ENCODE measurements at regions not wholly inside any gene's neighbourhood (a gene's known extent, or its start where the extent isn't known, plus 50 kb on each side); places are given as distances from the start of the nearest gene placed in this dataset.

DNA sequence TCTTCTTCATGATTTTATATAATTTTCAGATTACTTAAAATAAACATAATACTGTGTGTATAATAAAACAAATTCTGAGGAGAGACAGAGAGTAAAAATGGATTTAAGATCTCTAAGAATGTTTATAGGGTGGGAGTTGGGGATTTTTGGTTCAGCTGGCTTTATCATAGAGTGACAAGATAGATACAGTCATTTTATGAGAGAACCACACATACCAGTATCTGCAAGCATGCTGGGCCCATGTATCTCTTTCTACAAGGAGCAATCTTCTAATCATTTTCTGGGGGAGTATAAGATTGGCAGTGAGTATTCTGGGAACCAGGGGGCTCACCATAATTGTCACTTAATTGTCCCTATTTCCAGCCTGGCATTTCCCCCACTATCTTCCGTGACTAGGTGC, 64.3 kb upstream of the DUSP10 start:
- in situ Hi-C loops (cut with HindIII; ENCODE audit: low sequenced_read_pairs): no loop called here

- in situ Hi-C loops (cut with HindIII; ENCODE audit: low sequenced_read_pairs): no loop called here
These were observed 63.2 kb upstream of the DUSP10 start for GRCh38 chr1:221805121-221805520.

DNA sequence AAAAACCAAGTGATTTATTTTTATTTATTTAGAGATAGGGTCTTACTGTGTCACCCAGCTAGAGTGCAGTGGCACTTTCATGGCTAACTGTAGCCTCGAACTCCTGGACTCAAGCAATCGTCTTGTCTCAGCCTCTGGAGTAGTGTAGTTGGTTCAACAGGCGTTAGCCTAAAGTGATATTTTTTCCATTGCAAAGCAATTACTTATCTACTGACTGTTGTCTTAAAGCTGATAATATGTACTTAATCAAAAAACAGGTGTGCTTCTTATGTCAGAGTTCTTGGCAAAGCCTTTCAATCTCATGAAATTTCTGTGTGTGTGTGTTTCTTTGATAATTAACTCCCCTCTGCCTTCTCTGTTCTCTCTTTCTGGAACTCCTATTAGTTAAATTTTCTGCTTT, 62.4 kb upstream of the DUSP10 start:
- in situ Hi-C loops (cut with HindIII; ENCODE audit: low sequenced_read_pairs): no loop called here

DNA sequence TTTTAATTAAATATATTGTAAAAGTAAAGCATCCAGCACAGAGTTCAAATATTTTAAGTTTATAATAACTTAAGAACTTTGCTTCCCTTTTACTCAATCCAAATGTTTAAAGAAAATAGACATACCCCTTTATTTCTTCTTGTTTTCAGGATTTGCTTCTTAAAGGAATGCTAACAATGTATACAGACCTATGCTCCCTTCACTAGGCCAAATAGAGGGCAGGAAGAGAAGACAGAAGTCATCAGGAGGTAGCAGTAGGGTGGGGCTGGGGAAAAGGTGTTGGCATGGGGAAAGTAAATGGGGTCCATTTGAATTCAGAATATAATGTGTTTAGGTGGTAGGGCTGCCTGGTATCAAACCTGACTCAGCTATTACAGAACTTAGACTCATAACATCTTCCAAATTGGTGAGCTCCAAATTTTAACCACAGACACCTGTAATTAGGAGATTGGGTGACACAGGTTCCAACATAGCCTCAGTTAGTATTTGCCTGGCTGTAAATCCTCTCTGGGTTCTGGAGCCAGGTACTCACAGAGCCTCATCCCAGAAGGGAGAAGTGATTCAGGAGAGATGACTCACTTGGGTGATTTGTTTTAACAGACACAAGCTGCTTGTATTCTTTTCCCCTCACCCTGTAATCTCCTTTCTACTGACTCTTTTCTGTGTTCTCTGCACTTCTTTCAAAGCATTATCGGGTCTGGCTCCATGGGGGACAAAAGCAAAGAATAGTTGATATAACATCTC, 60.1 kb upstream of the DUSP10 start:
- in situ Hi-C loops (cut with HindIII; ENCODE audit: low sequenced_read_pairs): no loop called here

DNA sequence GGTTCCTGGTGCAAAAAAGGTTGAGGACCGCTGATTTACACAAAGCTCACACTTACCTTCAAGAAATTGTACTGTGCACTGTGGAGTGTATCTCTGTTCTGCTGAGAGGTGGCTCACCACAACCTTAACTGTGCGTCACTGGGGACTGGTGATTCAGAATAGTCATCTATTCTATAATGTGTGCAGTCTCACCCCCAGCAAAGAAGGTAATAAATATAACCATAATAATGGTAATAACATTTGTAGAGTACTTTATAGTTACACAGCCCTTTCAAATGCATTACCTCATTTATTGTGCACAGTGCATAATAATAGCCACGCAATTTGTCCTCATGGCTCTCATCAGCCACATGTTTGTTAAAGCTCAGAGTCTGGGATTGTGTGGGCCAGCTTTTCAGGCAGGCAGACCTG, 59.4 kb upstream of the DUSP10 start:
- in situ Hi-C loops (cut with HindIII; ENCODE audit: low sequenced_read_pairs): no loop called here

- in situ Hi-C loops (cut with HindIII; ENCODE audit: low sequenced_read_pairs): no loop called here
These were observed 58.9 kb upstream of the DUSP10 start for GRCh38 chr1:221800831-221801230.

GRCh38 chr1:221797506-221797905, 55.6 kb upstream of the DUSP10 start:
- in situ Hi-C loops (cut with HindIII; ENCODE audit: low sequenced_read_pairs): no loop called here

DNA sequence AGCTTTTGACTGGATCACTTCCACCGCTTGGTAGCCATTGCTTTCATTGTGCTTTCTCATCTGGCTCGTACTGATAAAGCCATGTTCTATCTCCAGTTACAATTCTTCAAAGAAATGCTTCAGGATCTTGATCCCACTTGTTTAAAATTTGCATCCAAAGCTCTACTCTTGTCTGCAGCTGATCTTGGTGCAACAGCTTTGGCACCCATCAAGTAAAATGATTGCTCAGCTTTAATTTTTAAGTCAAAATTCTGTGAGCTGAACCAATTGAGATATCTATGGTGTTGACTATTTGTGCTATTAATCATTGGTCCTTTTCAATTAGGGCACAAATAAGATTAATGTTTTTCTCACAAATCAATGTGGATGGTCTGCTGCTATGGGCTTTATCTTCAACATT, 54.8 kb upstream of the DUSP10 start:
- in situ Hi-C loops (cut with HindIII; ENCODE audit: low sequenced_read_pairs): no loop called here

DNA sequence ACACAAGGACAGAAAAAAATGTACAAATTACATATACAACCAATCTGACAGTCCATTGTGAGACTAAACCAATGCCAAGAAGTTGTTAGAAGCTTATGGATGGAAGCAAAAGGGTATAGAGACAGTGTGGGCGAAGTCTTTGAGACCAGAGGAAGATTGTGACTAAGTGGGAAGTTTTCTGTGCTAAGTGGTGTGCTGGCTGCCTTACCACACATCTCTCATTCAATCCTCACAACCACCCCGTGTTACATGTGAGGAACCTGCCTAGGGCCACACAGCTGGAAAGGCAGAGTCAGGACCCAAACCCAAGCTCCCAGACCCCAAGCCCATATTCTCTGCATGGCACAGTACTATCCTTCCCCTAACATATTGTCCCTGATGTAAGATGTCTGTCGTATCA, 53.5 kb upstream of the DUSP10 start:
- in situ Hi-C loops (cut with HindIII; ENCODE audit: low sequenced_read_pairs): no loop called here

DNA sequence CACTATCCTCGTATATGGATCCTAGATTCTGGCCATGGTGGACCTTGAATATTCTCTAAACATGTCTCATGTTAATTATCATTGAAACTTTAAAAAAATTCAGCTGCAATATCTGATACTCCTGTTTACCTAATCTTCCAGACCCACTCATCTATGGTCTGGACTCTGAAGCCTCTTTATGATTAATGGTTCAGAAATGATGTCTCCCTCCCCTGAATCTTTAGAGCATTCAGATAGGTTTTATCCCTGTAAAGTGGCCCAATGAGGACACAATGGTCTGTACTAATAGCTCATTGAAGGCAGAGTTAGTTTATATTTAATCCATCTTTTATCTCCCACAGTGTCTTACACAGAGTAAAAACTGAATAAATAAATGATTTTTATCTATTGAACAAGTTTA, 53.0 kb upstream of the DUSP10 start:
- in situ Hi-C loops (cut with HindIII; ENCODE audit: low sequenced_read_pairs): no loop called here

DNA sequence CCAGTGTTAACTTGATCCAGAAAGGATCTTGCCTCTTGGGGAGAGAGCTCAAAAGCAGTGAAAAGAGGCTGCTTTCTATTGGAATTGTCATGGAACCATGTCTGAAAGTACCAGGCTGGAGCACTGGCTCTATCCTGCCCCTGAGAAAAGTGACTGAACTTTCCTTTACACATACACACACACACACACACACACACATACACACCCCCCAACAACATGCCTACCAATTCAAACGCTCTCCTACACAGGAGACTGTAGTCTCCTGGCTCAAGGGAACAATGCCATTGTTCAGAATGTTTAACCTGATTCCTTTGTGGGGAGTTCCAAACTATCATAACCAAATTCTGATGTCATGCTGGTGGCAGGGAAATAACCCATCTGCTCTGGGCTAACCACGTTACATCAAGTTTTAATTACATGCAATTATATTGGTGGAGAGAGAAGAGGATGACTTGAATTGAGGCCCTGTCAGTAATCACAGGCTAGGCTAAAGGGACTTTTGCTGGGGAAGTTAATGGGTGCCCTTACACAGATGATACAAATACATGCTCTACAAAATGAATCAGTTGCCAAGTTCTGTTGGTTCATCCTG, 52.3 kb upstream of the DUSP10 start:
- in situ Hi-C loops (cut with HindIII; ENCODE audit: low sequenced_read_pairs): no loop called here

DNA sequence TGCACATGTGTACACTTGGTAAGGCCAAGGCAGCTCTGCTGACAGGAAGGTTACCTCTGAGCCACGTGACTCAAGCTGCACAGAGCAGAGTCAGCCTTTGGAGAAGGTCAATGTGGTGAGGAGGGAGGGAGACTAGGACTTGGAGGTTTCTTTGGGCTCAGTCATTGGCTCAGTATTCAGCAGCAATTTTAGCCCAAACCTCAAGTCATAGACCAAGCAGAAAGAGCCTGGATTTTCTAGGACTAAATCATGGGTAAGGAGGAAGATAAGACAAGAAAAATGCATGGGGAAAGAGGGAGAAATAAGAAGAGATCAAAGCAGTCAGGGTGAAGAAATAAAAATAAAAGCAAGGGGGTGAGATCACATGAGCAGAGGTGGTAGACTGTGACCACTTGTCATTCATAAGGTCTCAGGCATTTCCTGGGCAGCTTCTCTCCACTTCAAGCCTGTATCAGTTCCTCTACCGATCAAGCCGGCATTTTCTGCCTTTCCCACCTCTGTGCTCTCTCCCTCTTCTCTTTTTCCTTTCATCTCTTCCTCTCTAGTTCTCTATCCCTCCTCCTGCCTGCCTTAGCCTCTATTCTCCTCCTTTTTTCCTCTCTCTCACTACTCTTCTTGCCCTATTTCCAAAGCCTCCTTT, 51.7 kb upstream of the DUSP10 start:
- in situ Hi-C loops (cut with HindIII; ENCODE audit: low sequenced_read_pairs): no loop called here

- in situ Hi-C loops (cut with HindIII; ENCODE audit: low sequenced_read_pairs): no loop called here
These were observed 50.0 kb upstream of the DUSP10 start for GRCh38 chr1:221791846-221792245.

Measured in DLD1 (cell line).